HCEC 1CT (cell line): ENCODE measurements at regions not wholly inside any gene's neighbourhood (a gene's known extent, or its start where the extent isn't known, plus 50 kb on each side); places are given as distances from the start of the nearest gene placed in this dataset.
A peak's percentile ranks its signal among the peaks of the same experiment; 100 is the strongest.
"Not testable (repeated sequence)": the region's sequence is repeated elsewhere in the genome, so short reads cannot be mapped to it uniquely, and the experiment has no call there.

Experiments
- DNase-seq: peaks from one replicate; pipeline ENCODE4 v3.0.0-alpha.2; 2017

DNA sequence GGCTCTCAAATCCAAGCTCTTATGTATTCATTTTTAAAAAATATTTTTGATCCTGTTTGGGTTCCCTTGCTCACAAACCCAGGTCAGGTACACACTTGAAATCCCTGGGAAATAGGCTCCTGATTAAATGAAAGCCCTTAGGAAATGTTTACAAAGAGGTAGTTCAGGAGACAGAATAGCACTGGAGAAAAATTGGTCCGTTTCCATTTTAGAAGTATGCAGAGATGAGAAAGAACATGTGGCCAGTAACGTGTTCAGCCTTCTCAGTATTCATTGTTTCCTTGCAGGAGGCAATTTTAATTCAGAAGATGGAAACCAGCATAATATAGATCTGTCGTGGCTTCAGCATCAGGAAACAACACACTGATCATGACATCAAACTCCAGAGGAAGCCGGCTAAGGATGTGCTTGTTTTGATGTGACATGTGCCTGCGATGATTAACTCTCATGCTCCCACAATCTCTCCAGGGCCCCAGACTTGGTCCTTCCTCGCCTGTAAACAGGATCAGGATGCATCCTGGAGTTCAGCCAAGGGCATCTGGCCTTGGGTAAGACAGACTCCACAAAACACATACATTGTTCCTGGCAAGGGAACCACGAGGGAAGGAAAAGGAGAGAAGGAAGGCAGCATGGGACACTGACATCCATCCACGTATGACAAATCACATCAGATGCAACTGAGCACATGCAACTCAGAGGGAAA lies 350.5 kb upstream of the THBS1 start:
- DNase-seq: peak; percentile 34

- no peak for DNase-seq
Measured at GRCh38 chr15:39230908-39231285, 350.0 kb upstream of the THBS1 start.

GRCh38 chr15:39232512-39232911 lies 348.4 kb upstream of the THBS1 start:
- peak; percentile 90 for DNase-seq

DNA sequence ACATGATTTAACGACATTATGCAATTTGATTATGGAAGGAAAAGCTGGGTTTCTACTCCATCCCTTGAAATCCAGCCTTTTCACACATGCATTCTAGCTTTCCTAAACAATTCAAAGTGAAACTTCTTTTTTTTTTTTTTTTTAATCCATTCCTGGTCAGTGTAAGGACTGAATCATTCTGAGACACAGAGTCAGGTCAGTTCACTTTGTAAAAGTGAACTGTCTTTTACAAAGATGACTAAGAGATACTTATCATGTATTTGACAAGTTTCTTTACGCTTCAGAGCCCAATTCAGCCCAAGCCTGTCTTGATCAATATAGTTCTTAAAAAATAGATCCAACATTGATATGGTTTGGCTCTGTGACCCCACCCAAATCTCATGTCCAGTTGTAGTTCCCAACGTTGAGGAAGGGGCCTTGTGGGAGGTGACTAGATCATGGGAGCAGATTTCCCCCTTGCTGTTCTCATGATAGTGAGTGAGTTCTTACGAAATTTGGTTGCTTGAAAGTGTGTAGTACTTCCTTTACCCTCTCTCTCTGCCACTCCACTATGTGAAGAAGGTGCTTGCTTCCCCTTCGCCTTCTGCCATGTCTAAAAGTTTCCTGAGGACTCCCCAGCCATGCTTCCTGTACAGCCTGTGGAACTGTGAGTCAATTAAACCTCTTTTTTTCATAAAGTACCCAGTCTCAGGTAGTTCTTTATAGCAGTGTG lies 345.6 kb upstream of the THBS1 start:
- DNase-seq: peak; percentile 66

- no peak for DNase-seq
Measured at GRCh38 chr15:39236375-39236774, 344.5 kb upstream of the THBS1 start.

DNA sequence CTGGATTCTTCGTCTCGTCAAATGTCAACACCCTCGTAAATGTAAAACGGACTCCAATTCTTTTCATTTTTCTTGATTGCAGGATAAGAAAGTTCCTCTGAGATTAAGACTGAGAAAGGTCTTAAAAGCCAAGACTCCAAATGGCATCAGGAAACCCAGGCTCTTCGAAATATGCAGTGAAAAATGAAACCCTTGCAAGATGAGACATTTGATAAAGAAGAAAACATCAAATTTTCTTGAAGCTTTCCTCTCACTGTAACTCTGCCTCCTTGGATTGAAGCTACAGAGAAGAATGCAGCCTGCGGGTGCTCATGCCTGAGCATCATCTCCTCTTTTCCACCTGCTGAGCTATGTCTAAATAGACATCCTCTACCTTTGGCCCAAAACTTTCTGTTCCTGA lies 342.4 kb upstream of the THBS1 start:
- DNase-seq: no peak

DNA sequence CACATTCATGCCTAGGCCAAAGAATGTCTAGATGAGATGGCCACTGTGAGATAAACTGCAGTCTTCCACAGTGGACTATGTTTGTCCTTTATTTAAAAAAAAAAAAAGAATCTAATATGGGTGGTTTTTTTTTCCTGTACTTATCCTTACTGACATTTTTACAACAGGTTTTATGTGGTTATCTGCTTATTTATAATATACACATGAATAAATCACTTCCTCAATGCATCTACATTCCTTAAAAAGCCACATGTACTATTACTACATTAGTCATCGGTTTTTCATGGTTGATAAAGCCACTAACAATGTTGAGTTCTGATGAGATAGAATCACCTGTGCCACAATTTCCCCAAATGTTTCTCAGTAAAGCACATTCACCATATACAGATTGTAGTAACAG lies 341.3 kb upstream of the THBS1 start:
- DNase-seq: peak; percentile 89

DNA sequence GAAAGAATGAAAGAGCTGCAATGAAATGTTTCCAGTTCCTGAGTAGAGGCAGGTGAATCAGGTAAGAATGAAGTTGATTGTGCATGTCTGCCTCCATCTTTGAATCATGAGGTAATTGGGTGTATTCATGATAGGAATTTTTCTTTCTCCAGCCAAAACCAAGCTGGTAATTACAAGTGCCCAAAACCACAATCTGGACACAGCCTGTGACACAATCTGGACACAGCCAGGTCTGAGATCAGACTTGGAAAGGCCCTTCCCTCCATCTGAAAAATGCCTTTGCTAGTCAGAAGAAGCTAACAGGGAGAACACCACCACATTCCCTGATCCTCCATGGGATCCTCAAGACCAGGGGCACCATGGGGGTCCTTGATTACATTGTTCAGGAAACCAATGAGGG lies 338.5 kb upstream of the THBS1 start:
- DNase-seq: peak; percentile 9

DNA sequence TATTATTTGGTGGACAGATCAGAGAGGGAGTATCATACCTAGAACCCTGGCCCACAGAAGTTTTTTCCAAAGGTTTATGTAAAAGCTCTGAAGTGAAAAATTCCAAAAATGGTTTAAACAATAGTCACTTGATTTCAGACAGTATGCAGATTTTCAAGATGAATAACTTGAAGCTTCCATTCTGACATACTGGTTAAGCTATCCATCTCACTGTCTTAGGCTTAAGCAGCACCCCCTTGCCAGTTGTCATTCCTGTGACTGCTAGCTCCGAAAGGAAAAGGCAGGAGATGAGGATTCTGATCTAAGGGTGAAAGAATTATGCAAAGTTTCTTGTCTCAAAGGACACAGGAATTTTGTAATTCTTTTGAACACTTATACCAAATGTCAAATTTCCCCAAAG lies 337.5 kb upstream of the THBS1 start:
- DNase-seq: no peak

- no peak for DNase-seq
Measured at GRCh38 chr15:39244776-39245175, 336.1 kb upstream of the THBS1 start.

DNA sequence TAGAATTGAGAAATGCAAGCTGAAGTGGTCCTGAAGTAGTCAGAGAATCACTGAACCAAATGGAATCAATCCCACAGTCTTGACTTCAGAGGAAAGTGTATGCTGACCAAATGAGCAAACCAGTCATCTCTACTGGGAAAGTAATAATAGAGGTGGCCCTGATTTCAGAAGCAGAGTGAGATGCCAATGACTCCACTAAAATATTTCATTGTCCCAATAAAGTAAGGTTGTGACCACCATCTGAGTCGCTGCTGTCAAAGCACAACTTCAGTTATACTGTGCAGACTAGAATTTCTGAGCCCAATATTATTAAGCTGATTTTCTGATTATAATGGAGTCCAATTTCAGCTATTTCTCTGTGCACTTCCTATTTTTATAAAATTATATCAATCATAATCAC lies 334.4 kb upstream of the THBS1 start:
- DNase-seq: no peak

DNA sequence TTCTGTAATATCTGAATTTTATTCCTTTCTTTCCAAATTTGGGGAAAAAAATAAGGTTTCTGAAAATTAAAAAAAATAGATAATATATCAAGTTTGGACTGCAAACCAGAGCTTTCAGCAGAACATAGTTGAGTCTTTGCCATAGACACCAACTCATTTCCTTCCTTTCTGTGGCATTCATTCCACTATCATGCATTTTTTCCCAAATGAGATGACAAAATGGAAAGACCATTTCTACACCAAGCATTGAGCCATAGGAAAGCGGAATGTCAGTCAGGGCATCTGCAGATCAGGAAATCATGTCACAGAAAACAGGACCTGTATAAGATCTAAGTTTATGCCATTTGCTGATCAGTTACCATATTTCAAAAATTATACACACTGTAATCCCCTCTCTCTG lies 333.3 kb upstream of the THBS1 start:
- peak; percentile 25 for DNase-seq

- DNase-seq: peak; percentile 64
Measured at GRCh38 chr15:39248204-39248603, 332.7 kb upstream of the THBS1 start.

DNA sequence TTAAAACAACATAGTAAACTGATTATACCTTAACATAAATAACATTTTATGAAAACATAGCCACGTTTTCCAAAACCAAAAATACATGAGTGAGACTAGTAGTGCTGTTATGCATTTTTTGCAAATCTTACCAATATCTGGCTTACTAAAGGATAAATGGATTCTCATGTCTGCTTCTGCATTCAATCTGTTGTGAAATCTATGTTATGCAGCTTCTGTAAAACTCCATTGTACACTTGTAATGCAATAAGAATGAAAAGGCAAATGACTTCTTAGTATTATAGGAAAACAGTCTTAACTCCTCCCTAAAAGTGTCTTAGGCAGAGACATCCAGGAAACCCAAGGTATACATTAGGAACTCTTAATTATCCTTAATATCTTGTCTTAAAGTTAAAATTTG lies 330.9 kb upstream of the THBS1 start:
- DNase-seq: no peak

GRCh38 chr15:39250460-39251186 lies 330.3 kb upstream of the THBS1 start:
- DNase-seq: no peak

DNA sequence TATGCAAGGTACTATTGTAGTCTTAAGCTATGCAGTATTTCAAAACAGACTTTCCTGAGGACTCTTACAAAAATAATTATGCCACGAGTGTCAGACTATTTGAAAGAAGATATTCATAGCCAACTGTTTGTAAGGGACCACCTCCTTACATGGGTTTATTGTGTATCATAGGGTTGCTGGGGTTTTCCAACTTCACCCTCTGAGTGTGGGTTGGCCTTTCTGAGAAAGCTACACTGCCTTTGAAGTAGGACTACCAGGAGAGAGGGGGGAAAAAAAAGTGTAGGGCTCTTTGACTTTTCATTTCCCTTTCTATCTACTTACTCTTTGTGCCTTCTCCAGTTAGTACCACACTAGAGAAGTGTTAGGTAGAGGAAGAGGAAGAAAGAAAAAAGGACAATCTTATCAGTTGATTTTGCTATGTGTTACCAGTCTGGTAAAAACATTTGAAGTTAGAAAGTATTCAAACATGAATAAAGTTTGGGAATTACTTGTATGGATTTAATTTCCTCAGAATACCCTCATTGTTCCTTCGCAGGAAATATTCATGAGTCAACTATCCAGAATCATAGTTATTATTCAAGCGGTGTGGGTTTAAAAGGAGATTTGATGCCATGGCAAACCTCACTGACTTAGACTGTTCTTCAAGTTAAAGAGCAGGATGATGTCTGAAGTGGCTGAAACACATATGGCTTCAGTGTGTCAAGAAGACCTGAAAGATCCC lies 329.3 kb upstream of the THBS1 start:
- DNase-seq: no peak

DNA sequence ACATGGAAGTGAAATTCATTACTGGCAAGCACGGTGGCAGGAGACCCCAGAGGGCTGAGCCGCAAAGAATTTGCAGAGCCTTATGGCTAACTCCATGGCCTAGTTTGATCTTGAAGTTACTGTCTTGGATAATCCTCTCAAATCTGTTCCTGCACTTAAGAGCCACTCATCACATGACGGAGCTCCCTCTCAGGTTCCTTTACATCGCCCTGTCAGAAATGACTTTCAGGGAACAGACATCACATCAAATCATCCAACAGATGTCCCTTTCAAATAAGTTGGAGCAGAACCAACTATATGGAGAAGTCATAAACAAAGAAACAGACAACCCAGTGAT lies 328.8 kb upstream of the THBS1 start:
- no peak for DNase-seq

GRCh38 chr15:39253552-39253951 lies 327.3 kb upstream of the THBS1 start:
- DNase-seq: no peak

GRCh38 chr15:39254181-39254580 lies 326.7 kb upstream of the THBS1 start:
- no peak for DNase-seq

DNA sequence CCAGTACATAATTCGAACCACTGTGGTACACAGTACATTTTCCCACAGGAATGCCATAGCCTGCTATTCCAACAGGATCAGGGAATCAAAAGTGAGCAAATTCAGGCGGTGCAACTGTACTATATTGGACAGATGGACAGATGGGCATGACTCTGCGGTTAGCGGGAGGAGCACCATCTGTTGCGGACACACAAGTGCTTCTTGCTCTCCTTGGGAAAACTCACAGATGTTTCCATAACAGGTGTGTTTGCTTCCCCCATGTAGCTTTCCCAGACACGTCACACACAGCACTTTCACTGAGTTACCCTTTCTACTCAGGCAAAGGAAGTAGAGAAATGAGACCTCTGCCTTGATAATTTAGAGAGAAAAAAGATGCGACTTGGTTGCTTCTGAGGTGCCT lies 325.1 kb upstream of the THBS1 start:
- DNase-seq: no peak

DNA sequence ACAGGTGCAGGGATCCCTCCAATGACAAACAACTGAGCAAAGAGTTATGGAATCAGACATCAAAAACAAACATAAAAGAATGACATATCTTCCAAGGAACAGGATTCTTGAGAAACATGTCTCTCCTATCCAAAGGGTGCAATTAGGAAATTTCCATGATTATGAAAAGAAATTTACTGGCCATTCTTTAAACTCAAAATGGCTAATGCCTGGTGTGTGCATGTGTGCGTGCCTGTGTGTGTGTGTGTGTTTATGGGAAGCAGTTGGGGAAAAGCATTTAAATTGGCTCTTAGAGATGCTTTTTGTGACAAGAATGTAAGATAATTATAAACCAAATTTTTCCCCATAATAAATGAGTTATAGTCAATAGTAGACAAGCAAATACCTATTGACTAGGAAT lies 320.5 kb upstream of the THBS1 start:
- DNase-seq: no peak

DNA sequence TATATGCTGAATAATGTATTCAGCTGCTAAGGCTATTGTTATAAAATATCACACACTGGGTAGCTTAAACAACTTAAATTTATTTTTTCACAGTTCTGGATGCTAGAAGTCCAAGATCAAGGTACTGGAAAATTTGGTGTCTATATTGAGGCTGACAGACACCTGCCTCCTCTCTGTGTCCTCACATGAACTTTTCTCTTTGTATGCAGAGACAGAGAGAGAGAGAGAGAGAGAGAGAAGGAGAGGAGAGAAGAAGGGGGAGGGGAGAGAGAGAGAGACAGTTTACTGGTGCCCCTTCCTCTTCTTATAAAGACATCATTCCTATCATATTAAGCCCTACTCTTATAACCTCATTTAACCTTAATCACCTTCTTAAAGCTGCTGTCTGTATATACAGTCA lies 320.1 kb upstream of the THBS1 start:
- no peak for DNase-seq

GRCh38 chr15:39261397-39262183 lies 319.3 kb upstream of the THBS1 start:
- not testable (repeated sequence) for DNase-seq
